ENCODE measurements at regions not wholly inside any gene's neighbourhood (a gene's known extent, or its start where the extent isn't known, plus 50 kb on each side); places are given as distances from the start of the nearest gene placed in this dataset.
A peak's percentile ranks its signal among the peaks of the same experiment; 100 is the strongest.

DNA sequence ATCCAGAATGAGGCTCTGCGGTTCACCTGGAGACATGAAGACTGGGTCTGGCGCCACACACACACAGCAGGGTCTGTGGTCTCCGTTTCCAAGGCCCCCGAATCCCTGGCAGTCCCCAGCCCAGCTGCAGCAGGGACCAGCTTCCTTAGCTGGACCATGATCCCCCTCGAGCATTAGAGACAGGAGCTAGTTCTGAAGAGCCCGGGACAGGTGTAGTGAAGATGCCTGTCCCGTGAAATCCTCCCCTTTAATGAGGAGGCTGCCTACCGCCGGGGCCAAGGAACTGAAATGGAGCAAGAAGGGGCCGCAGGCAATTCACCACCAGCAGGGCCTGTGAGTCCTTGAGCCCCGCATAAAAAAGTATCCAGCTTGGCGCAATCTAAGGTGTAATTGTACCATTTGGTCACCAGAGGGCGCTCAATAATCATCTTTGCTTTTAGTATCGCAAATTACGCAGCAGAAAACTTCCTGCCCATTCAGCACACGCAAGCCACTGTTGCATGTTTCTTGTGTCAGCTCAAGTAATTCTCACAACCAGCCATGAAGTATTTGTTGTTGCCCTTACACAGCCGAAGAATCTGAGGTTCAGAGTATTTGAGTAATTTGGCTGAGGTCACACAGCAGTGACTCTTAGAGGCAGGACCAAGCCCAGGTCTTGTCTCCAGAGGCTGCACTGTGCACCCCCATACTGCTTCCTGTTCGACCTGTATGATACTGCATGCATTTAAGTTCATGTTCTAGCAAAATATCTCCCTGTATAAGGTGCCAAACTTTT lies 54.3 kb upstream of the PPP2R5C start:
- DNase-seq = peak in 4 of 5 donors; percentile 40 to 87 (median 61)

DNA sequence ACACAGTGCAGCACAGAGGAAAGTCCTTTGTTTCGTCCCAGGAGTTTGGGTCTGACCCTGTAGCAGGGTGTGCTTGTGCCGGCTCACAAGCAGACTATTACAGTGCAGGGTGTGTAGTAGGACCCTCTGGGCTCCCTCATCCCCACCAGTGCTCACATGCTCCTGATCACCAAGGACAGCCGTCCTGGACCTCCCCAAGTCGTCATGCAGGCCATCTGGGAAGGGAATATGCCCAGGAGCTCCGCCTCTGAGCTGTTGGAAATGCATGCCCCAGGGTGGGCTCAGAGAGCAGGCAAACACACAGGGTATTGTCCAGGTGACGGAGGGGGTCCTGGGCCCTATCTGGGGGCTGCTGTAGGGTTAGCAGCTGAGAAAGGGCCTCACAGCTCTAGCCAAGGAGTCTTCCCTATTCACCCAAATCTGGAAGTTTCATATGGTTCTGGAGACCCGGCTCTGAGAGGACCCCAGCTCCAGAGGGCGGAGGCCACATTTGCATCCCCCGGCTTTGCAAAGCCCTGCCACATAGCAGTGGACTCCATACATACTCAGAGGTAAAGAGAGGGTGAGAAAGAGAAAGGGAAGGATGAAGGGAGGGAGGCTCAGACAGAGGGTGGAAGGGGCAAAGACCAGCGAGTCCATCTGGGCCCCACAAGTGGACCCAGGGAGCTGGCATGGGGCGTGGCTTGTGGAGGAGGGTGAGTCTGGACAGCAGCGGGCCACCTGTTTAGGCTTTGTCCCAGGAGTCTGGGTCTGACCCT lies 53.5 kb upstream of the PPP2R5C start:
- no peak for DNase-seq

DNA sequence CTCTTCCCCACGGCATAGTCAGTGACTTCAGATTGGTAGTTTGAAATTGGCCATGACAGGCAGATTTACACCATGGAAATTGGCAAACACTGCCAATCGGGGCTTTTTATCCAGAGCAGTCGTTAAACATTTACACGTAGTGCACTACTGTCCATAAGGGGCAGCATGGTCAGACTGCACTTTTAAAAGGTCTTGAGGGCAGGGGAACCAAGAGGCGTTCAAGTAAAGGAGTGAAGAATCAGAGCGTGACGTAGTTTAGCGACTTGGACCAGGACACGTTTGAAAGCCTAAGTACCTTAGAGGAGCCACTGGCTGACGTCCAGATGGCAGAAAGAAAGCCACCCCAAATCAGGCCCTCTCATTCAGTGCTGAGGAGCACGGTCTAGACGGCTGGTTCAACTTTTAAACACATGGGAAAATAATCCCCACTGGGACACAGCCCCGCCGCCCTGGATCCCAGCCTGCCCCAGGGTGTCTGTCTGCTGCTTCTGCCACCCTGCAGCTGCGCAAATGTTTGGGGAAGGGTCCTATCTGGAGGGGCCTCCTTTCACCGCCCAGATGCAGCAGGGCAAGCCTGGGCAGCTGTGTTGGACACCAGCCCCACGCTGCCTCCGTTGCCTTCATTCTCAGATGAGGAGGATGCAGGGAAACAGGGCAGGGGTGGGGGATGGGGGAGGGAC lies 52.5 kb upstream of the PPP2R5C start:
- no peak for DNase-seq

DNA sequence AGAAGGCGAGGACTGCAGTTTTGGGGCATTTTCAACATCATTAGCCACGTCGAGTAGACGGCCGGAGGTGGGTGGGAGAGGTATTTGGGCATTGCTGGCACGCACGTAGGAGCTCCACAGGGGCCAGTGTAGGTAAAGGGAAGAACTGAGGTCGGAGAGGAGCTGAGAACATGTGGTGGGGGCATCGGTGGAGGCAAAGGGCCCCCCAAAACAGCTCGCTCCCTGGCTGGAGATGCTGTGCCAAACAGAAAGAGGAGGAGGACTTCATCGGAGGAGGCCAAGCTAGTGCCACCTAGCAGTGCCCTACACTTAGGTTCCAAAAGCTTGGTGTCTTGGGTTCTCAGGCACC lies 52.0 kb upstream of the PPP2R5C start:
- no peak for DNase-seq

DNA sequence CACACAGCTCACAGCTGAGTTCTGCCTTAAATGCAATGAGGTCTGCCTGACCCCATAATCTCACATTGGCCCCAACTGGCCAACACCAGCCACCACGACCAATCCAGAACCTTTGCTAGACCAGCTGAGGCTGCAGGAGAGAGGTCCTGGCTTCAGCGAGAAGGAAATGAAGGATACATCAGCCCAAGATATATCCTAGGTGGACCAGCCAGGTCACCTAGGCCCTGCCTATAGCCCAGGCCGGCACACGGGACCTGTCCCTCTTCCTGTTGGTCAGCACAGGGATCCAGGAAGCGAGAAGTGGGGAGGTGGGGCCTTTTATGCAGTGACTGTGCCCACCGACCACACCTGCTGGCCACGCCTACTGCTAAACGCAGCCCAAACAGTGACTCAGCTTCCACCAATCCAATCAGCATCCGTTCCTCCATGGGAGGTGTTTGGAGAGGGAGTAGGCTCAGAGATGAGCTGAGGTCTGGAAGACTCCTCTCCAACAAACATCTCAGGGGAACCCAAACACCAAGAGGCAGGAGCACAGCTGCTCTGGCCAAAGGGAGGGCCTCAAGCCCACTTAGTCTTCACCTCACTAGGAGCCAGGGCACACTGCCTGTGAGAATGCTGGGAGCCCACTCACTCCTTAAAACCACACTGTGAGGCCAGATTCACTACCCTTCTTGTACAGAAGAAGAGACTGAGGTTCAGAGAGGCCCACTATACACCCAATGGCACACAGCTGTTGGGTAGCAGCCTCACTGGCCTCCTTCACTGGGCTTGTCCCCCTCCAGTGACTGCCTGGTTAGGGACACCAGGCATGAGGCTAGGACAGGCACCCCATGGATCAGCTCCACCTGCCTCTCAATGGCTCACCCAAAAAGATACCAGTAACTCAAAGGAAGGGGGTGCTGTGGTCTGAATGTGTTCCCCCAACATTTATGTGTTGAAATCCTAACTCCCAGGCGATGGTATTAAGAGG lies 51.3 kb upstream of the PPP2R5C start:
- DNase-seq = no peak

DNA sequence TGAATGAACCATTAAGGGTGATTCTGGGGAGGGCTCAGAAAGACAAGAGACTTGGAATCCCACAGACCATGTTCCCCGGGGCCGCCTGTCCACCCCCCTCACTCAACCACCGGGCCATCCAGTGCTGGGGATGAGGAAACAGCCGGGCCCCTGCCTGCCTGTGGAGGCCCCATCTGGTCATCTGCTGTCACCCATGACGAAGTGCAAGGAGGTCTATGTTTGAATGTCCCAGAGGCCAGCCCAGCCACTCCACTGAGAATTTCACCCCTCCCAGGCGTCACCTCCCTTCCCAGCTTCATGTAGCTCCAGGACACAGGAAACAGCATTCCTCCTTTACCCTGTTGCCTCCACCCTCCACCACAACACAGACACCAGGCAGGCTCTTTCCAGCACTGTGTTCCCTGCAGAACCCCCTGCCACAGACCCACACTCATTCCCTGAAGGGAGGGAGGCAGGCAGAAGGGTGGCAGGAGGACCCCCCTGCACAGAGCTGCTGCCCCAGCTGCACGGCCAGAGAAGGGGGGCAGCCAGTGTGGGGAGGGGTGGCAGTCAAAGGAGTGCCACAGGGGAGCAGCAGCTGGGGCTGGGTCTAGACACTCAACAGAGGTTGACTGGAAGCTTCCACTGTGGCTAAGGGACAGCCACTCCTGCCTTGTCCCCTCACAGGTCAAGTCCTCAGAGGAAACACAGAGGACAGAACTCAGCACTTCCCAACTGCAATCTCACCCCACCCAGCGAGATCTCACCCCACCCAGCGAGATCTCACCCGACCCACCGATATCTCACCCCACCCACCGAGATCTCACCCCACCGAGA lies 50.3 kb upstream of the PPP2R5C start:
- no peak for DNase-seq
